ENCODE measurements at regions not wholly inside any gene's neighbourhood (a gene's known extent, or its start where the extent isn't known, plus 50 kb on each side); places are given as distances from the start of the nearest gene placed in this dataset.

DNA sequence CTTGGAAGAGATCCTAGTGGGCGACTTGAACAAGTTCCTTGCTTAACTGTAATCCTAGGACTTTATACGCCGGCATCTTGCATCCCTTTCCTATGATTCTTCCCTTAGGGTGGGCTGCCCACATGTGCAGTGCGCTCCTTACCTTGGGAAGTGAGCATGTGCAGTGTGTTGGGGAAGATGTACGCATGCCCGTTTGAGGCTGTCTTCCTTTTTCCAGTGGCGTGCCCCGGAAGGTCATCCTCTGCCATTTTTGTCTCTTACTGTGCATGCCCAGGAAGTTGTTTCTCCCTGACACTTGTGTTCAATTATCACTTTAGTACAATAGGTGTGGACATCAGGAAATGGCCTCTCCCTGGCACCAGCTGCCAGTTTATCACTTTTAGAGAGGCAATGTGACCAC is 936.5 kb downstream of the TBC1D22A start:
- TF ChIP-seq CTCF (conservative IDR thresholded peaks at IDR 0.05; ENCODE audit: low read depth, low read length): no peak
- TF ChIP-seq POLR2A (IDR thresholded peaks at IDR 0.05; ENCODE audit: low read depth, low read length): no peak
- no peak for TF ChIP-seq CEBPB (IDR thresholded peaks at IDR 0.05; ENCODE audit: low read depth, low read length)
- no peak for TF ChIP-seq RCOR1 (IDR thresholded peaks at IDR 0.05; ENCODE audit: insufficient replicate concordance, low read length)
- TF ChIP-seq, protein P1, sequence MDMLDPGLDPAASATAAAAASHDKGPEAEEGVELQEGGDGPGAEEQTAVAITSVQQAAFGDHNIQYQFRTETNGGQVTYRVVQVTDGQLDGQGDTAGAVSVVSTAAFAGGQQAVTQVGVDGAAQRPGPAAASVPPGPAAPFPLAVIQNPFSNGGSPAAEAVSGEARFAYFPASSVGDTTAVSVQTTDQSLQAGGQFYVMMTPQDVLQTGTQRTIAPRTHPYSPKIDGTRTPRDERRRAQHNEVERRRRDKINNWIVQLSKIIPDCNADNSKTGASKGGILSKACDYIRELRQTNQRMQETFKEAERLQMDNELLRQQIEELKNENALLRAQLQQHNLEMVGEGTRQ (IDR thresholded peaks at IDR 0.05; ENCODE audit: low read depth, low read length): no peak
- TF ChIP-seq FOS (IDR thresholded peaks at IDR 0.05; ENCODE audit: low read depth, low read length): no peak
- no peak for TF ChIP-seq BHLHE40 (IDR thresholded peaks at IDR 0.05; ENCODE audit: low read depth, low read length)
- no peak for TF ChIP-seq RAD21 (IDR thresholded peaks at IDR 0.05; ENCODE audit: low read length)
- no peak for TF ChIP-seq MAFK (IDR thresholded peaks at IDR 0.05; ENCODE audit: low read depth, low read length)
- TF ChIP-seq ELK1 (IDR thresholded peaks at IDR 0.05; ENCODE audit: borderline replicate concordance, low read depth, low read length): no peak
- no peak for TF ChIP-seq RFX5 (IDR thresholded peaks at IDR 0.05; ENCODE audit: low read depth, low read length)
- no peak for TF ChIP-seq MAZ (IDR thresholded peaks at IDR 0.05; ENCODE audit: borderline replicate concordance, low read depth, low read length)
- TF ChIP-seq MXI1 (IDR thresholded peaks at IDR 0.05; ENCODE audit: borderline replicate concordance, low read depth, low read length): no peak
- no peak for TF ChIP-seq NFE2L2 (IDR thresholded peaks at IDR 0.05; ENCODE audit: low read depth, low read length)

All from IMR-90 (cell line).